GM19397 (cell line): ENCODE measurements at regions not wholly inside any gene's neighbourhood (a gene's known extent, or its start where the extent isn't known, plus 50 kb on each side); places are given as distances from the start of the nearest gene placed in this dataset.

Source experiments
- ATAC-seq: cut with Tn5 transposase; IDR thresholded peaks from one replicate; pipeline ENCODE4 v1.9.1; 2021; ENCODE audit warnings: mild to moderate bottlenecking, moderate library complexity; ENCODE audit not compliant: unreplicated experiment

DNA sequence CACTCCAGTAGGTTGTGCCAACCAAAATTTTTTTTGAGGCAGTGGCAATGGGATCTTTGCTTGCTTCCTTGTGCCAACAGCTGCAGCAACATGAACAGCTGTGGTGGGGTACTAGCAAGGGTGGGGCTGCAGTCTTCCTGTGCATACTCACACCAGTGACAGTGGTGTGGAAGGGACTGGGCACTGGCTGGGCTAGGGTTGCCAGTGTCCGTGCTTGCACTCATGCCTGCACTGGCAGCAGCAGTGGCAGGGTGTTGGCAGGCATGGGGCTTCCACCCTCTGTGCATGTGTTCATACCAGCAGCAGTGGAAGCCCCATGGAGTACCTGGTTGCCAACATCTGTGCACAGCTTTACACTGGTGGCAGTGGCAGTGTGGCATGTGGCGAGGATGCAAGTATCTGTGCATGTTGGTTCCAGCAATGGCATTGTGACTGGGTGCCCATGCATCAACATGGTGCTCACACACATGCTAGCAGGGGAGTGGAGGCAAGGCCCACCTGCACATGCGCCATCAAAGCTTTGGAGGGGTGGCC, 1312.6 kb downstream of the PCDH18 start:
- no peak for ATAC-seq

DNA sequence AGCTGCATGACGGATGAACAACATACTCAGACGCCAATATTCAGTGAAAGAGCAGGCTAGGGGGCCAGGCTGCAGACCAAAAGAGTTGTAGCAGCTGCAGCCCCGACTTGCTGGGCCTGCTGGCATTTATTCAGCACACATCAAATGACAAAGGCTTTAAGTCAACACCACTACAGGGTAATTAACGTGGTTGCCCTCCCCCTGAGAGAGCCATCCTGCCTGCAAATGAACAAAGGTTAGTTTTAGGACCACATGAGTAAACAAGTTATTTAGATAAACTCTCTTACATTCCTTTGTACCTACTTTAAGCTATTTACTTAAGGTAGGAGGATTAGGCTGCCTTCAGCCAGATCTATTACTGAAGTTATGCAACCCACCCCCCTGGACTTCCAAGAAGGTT, 1329.1 kb downstream of the PCDH18 start:
- no peak for ATAC-seq

DNA sequence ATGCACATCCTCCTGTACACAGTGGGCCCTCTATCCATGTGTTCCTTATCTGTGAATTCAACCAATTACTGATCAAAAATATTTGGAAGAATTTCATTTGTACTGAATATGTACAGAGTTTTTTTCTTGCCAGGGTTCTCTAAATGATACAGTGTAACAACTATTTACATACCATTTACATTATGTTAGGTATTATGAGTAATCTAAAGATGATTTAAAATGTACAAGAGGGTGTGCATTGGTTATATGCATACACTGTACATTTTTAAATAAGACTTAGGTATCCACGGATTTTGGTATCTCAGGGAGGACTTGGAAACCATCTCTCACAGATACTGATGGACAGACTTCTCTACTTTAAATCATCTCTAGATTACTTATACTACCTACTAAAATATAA, 1333.9 kb downstream of the PCDH18 start:
- ATAC-seq = no peak

DNA sequence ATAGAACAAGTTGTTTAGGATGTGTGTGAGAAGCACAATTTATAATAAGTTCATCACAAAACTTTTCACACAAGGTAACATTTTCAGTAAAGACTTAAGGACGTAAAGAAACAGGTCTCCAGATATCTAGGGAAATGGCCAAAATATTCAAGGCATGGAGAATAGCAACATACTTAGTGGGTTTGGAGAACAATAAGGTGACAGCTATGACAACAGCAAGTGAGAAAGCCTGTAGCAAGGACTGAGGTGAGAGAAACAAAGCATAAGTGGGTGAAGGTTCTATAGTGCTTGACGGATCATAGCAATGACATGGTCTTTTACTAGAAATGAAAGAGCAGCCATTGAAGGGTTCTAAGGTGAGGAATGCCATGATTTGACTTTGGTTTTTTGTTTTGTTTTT, 1337.3 kb downstream of the PCDH18 start:
- no peak for ATAC-seq

DNA sequence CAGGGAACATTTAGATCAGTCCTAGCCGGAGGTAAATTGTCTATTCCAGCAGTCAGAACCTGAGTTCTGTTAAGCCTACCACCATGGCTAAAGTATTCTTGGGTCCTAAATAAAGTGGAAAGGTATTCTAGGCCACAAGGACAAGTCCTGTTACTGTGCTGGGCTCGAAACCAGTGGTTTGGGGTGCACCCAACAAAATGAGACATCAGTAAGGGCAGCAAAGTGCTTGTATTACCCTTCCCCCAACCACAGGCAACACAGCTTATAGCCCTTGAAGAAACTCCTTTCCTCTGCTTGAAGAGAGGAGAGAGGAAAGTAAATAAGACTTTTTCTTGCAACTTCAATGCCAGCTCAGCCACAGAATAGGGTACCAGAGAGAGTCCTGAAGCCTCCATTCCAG, 1345.6 kb downstream of the PCDH18 start:
- no peak for ATAC-seq

DNA sequence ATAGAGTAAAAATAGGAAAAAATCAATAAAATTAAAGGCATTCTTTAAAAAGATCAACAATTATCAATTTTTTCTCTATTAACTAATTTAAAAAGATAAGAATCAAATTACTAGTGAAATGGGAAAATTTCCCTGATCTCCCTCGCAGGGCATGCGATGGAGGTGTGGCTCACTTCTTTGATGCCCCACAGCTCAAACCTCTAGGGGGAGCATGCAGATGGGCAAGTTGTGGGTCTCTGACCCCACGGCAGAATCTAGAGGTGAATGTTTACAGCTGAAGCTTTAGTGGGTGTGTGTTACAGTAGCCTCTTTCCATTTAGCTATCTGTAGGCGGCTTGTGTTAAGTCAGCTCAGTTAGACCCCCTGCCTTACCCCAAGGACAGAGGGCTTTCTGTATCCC, 1348.8 kb downstream of the PCDH18 start:
- no peak for ATAC-seq

DNA sequence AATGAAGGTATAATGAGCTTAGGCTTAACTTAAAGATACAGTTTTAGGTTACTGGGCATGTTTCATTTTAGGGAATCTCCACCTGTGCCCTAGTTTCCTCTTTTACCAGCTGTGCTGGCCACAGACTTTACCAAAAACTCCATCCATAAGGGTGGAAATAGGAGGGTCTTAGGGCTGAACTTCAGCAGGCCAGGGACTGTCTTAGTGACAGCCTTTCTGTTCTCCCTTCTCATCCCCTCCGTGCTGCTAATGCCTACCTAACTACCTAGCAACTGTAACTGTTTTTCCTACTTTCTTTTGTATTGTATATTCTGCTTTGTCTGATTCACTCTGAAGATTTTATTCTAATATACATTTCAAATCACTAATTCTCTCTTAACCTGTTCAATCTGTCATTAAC, 1375.3 kb downstream of the PCDH18 start:
- ATAC-seq = no peak

DNA sequence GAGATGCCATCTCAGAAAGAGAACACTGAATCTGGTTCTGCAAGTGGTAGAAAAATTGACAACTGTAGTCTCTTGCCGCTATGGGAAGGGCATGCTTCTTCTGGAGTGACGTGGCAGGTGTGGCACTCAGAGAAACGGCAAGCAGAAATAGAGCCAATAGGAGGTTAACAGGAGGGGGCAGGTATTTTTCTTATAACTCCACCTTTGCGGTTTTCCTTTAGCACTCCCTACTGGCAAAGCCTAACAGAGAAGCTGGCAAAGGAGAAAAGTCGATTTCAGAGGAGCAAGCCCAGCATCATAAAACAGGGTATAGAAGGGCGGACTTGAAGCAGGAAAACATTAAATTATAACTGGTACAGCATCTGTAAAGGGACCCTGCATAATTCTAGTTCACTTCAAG, 1382.2 kb downstream of the PCDH18 start:
- no peak for ATAC-seq

DNA sequence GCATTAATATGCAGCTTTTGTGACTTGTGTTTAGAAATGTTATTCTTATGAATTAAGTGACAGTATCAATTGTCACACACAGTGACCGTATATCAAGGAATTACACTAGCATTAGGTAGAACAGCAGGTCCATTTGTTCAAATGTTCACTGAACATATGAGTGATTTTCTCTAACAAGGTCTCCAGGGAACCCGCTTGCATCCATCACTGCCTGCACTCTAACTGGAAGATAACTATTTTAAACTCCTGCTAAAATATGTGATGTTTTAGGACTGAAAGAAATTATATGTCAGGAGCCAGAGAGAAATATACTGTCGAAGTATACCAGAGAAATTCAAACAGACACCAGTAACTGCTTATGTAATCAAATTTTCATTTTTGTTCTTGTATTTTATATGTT, 1395.7 kb downstream of the PCDH18 start:
- ATAC-seq = no peak

DNA sequence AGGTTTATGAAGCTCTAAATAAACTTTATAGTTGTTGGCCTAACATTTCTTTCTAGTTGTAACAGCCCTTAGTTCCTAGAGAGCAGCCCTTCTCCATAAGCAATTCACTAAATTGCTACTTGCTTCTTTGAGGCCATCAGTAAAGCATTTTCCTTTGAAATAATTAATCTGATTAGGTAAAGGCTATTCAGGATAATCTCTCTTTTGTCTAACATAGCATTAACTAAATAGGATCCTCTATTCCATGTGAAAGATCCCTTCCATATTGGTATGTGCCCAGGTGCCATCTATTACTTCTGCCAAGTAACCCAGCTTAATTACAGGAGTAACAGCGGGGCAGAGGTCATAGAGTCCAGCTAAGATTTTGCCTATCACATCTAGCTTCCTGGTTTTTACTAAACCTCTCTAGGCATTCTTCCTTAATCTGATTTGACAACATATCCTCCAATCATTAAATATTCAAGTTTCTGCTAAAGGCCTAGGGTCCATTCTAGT, 1408.0 kb downstream of the PCDH18 start:
- no peak for ATAC-seq

DNA sequence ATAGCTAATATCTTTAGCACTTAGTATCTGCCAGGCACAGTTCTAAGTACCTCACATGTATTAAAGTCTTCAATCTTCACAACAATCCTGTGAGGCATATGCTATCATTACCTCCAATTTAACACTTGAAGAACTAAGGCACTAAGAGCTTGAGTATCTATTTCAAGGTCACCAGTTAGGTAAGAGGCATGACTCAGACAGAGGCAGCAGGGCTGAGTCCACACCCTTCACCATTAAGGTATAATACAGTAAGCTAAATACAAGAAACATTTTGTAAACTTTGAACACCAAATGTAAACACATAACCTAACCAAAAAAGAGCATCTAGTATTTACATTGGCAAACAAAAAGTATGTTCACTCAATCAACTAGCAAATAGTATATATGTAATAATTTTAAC, 1410.9 kb downstream of the PCDH18 start:
- no peak for ATAC-seq

DNA sequence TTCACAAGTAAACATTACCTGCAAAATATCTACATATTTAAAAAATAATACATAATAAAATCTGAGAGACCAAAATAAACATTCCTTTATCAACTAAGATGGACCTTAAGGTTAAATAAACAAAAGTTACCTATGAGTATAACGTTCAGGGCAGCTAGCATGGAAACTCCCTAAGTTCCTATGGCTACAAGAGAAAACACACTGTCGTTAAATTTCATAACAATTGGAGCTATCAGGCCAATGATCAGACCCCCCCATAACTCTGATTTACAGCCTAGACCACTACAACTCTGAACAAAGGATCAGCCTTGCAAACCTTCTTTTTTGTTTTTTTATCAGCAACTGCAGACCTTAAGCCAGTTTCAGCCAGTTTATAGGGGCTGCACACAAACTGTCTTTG, 1418.4 kb downstream of the PCDH18 start:
- no peak for ATAC-seq

DNA sequence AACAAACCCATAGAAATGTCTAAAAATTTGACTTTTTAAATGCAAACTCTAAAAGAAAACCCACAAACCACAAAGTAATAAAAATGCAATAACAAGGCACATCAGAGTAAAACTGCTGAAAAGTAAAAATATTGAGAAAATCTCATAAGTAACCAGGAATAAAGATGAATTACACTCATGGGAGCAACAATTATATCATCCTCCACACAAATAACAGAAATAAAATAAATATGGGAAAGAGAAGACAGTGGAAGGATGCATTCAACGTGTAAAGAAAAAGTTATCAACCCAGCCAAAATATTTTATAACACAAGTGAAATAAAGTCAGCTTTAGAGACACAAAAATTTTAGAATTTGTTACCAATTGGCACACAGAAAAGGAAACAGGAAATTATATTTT, 1420.2 kb downstream of the PCDH18 start:
- ATAC-seq = no peak

DNA sequence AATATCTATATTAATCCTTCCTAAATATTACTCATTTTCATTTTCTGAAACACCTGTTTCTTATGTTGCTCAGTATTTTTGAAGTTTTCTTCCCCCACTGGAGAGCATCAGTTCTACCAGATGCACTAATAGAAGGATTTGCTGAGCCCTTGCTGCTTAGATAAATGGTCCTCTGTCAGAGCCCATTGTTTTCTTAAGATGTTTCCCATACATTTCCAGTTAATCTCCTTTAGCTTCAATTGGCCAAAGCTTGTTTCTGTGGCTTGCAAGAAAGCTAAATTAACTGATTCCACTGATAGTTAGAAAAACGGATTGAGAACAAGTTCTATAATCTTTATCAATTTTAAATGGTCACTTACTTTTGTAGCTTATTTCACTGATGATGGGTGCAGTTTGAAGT, 1425.5 kb downstream of the PCDH18 start:
- no peak for ATAC-seq

DNA sequence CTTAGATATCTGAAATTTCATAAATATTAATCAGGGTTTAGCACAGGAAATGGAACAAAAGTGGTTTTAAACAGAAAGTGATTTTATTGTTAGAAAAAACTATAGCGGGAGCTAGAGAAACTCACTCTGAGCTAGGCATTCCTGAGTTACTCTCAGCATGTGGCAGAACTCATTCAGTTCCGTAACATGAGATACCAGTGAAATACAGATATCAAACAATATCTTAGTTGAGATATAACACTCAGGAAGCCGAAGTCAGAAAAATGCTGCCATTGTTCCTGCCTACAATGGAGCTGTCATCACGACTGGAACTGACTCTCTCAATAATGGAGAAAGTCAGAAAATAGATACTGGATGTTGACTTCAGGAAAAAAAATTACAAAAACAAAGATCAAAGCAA, 1428.7 kb downstream of the PCDH18 start:
- no peak for ATAC-seq

DNA sequence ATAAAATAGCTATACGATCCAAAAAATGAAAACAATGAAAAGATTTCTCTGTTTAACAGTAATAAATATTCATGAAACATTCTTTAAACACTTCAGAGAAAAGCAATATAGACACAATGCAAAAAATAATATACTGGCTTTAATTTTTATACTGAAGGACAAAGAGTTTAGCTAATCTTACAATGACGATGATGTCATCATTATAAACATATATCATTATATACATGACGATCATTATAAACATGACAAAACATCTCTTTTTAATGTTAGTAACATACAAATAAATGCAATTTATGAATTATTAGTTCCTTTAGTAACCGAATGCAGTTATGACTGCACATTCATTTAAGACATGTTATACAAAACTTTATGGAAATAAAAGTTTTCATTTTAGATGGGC, 1434.6 kb downstream of the PCDH18 start:
- ATAC-seq = no peak

DNA sequence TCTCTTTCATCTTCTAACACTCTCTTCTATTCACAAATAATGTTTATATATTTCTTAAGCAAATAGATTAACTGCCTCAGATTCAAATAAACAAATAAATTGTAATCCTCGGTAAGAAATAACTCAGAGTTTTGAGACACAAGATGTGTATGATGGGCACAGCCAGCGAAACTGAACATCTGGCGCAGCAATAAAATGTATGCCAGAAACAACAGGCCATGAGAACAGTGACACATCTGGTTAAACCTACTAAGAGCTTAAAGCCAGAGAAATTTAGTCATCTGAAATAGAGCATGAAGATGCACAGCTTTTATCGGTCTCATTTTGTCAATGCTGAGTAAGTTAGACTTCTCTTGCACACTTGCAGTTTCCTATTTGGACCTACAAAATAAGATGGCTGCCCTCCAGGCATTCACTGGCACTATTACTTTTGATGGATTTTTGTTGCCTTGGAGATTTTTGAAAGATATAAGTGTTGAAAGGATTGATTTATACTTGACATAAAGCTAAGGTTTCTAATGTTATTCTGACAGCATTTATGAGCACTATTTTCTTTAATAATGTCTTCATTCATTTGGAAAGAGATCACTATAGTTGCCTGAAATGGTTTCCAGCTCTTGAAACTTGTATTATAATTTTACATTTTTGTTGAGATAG, 1444.0 kb downstream of the PCDH18 start:
- no peak for ATAC-seq

DNA sequence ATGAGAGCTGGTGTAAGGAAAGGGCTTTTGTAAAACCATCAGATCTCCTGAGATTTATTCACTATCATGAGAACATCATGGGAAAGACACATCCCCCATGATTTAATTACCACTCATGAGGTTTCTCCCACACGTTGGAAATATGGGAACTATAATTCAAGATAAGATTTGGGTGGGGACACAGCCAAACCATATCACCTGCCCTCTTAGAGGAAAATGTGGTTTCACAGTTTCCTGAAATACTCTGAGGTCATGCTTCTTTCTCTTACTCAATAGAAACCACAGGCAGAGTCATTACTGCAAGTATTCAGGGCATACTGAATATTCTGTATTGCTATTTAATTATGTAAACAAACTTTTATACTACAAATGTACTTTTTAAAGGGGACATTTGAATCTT, 1453.3 kb downstream of the PCDH18 start:
- ATAC-seq = no peak

DNA sequence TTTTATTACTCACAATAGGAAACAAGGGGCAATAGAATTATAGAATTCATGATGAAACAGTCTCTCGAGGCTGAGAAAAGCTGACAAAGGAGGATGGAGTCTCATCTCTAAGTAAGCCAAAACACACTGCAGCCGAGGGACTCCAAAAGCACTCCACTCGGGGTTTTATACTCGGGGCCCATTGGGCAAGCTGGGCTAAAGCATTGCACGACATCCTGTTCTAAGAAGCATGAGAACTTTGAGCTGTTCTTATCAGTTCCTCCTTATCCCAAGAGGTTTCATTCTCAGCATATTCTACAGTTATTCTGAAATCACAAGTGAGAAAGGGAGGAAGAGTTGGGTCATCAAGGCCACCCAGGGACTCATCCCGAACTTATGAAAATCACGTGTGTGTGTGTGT, 1475.5 kb downstream of the PCDH18 start:
- no peak for ATAC-seq

DNA sequence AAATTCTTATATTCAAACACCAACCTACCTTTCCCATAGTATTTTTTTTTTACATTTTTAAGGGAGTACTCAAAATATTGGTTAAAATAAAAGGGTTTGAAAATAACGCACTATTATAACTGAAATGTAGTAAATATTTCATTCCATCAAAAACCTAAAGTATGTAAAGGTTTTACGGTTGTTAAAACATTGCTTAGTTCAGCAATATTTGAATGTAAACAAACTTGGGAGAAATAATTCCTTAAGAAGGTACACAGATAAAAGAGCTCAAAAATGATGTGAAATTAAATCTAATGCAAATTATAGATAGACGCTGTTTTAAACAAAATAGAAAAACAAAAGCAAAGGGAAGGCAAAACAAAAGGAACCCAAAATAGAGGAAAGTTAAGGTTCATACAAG, 1476.9 kb downstream of the PCDH18 start:
- ATAC-seq = no peak

DNA sequence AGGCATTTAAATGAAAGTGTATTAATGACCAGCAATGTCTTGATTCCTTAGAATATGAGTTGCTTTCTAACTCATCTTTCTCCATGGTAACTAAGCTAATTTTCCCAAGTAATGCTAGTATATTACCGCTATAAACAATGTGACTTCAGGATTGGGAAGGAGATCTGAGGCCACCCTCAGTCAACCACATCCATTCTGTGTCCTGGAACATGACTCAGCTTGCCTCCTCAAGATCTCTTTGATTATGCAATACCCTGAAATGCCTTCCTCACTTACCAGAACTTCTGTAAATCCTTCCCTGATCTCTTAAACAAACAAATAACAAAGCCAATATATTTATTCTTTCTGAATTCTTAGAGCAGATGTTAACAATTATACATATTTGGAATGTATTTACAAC, 1495.5 kb downstream of the PCDH18 start:
- no peak for ATAC-seq

DNA sequence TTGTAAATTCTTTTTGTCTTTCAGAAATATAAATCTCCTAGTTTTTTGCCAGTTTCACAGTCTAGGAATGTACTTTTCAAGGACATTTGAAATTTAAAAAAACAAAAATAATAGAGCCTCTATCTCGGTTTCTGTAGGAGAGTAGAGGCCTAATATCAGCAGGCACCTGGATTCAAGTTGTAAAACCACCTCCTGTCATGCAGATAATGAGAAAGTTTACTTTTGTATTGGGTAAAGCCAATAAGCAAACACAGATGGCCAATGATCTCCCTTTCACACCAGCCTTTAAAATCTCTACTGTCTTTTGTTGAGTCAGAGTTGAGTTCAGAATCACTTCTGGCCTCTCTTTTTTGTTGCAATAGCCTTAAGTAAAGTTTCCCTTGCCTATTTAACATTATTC, 1499.9 kb downstream of the PCDH18 start:
- ATAC-seq = no peak

DNA sequence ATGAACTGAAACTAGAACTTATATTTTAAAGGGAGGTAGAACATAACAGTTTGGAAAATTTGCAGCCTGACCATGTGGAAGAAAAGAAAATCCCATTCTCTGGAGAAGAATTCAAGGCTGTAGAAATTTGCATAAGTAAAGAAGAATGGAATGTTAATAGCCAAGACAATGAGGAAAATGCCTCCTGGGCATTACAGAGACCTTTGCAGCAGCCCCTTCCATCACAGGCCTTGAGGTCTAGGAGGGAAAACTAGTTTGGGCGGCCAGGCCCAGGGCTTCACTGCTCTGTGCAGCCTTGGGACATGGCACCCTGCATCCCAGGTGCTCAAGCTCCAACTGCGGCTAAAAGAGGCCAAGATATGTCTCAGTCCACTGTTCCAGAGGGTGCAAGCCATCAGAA, 1506.8 kb downstream of the PCDH18 start:
- ATAC-seq = no peak
